Fibroblast of lung (primary cell): ENCODE measurements at regions not wholly inside any gene's neighbourhood (a gene's known extent, or its start where the extent isn't known, plus 50 kb on each side); places are given as distances from the start of the nearest gene placed in this dataset.

Experiments used
- CTCF ChIP-seq, 2 donors: IDR thresholded peaks in 1 of 2; conservative IDR thresholded peaks in 1 of 2; 1 replicate in 1 of 2; 2 replicates in 1 of 2; pipeline ENCODE4 v1.5.1; 2011 to 2012; ENCODE audit warnings: low read length in 2 of 2, control low read depth in 1 of 2, inconsistent platforms in 1 of 2, low read depth in 1 of 2, mild to moderate bottlenecking in 1 of 2
- EZH2 ChIP-seq: IDR thresholded peaks from 2 replicates; pipeline ENCODE4 v1.5.1; 2012; ENCODE audit warnings: low read length, control low read depth, mild to moderate bottlenecking; ENCODE audit errors: missing control alignments

- TF ChIP-seq CTCF (conservative IDR thresholded peaks at IDR 0.05 in 1 of 2, IDR thresholded peaks at IDR 0.05 in 1 of 2; ENCODE audit: low read depth in 1 of 2, low read length in 2 of 2) (no peak), EZH2 (no peak)
Measured at GRCh38 chr10:33015761-33016547, 57.9 kb upstream of the ITGB1 start.
